HG03066 (cell line): ENCODE measurements at regions not wholly inside any gene's neighbourhood (a gene's known extent, or its start where the extent isn't known, plus 50 kb on each side); places are given as distances from the start of the nearest gene placed in this dataset.
"Not testable (repeated sequence)": the region's sequence is repeated elsewhere in the genome, so short reads cannot be mapped to it uniquely, and the experiment has no call there.

ENCODE experiments used
- ATAC-seq: cut with Tn5 transposase; IDR thresholded peaks from one replicate; pipeline ENCODE4 v1.9.1; 2021; ENCODE audit warnings: low read depth; ENCODE audit not compliant: unreplicated experiment

DNA sequence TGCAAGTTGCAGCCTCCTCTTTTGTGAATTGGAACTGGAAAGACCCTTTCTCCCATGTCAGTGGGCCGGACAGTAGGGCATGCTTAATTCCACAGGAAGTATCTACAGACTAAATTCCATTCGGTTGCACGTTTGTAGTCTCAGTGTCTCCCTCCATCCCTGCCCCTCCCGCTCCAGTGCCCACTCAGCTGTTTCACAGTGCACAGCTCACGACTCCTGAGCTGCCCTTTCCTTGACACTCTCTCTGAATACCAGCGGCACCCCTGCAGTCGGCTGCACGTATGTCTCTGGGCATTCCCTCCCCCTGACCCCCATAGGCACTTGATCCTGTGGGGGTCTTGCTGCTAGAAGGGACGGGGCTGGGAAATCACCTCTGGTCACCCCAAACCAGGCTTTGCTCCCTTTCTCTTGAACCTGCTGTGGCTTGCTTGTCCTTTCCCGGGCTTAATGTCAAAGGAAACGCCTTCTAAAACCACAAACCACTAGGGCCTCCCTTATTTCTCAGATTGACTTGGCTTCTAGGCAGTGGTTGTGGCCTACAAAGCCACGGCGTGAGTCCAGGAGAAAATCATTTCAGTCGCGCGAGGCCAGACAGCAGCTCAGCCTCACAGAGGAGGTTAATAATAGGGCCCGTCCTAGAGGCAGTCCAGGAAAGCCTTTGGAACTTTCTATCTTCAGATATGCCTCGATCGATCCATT is 365.3 kb upstream of the PROX1 start:
- no peak for ATAC-seq

DNA sequence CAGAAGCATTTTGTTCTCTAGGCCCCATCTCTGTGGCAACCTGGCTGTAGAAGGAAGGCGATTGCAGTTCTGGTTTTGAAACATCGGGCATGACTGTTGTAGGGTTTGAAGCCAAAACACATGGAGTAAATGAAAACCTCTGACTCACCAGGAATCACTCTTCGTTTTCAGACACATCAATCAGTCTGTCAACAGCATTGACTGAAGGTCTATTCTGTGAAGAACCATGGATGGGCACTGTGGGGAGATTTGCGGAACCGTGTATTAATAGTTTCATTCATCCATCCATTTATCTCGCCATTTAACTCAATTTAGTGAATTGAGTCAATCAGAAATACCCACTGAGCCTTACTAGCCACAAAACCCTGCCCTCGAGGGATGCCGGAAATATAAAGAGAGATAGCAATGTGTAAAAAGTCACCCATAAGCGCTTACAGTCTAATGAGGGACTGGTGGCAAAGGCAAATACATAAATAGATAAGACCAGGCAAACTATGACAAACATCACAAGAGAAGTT is 364.6 kb upstream of the PROX1 start:
- no peak for ATAC-seq

DNA sequence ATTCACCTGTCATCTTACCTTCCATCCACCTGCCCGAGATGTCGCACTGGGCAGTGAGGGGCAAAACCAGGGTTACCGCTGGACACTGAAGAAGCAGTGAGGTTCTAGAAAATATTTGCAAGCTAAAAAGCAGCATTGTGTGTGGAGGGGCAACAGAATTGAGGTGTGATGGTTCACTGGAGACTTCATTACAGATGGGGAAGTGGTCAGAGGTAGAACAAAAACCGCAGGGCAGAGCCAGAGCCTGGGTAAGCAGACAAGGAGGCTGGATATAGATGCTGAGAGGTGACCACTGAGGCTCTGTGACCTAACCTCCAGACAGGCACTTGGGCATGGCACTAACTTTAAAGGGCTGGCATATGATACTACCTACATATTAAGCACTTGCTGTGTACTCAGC is 363.9 kb upstream of the PROX1 start:
- no peak for ATAC-seq

DNA sequence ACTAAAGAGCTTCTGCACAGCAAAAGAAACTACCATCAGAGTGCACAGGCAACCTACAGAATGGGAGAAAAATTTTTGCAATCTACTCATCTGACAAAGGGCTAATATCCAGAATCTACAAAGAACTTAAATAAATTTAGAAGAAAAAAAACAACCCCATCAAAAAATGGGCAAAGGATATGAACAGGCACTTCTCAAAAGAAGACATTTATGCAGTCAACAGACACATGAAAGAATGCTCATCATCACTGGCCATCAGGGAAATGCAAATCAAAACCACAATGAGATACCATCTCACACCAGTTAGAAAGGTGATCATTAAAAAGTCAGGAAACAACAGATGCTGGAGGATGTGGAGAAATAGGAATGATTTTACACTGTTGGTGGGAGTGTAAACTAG is 351.0 kb upstream of the PROX1 start:
- ATAC-seq = not testable (repeated sequence)

DNA sequence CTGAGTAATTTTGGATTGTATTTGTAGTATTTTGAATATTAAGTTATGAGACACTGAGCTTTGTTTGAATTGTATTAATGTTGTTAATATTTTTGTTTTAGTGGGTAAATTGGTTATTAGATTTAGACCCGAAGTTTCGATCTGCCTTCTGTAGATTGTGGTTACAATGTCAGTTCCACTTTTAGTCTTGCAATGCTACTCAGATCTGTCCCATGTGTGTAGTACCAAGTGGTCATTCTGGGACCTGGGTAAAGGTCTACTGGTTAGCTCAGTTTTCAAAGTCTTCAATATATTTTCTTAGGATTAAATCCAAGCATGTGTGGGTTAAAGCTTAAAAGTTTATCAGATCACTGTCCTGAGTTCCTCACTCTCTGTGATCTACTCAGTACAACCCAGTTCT is 346.5 kb upstream of the PROX1 start:
- no peak for ATAC-seq

DNA sequence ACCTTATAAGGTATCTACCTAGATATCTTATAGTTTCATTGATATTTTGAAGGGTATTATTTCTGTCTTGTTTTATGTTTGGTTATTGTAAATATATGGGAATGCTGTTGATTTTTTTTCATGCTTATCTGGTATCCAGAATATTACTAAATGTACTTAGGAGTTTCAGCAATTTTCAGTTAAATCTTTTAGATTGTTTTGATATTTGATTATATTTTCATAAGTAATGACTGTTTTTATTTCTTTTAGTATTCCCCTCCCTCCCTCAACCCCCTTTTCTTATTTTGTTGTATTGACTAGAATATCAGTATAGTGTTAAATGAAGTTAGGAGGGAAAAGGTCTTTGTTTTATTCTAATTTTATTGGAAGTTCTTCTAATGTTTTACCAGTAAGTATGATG is 344.4 kb upstream of the PROX1 start:
- ATAC-seq = no peak

DNA sequence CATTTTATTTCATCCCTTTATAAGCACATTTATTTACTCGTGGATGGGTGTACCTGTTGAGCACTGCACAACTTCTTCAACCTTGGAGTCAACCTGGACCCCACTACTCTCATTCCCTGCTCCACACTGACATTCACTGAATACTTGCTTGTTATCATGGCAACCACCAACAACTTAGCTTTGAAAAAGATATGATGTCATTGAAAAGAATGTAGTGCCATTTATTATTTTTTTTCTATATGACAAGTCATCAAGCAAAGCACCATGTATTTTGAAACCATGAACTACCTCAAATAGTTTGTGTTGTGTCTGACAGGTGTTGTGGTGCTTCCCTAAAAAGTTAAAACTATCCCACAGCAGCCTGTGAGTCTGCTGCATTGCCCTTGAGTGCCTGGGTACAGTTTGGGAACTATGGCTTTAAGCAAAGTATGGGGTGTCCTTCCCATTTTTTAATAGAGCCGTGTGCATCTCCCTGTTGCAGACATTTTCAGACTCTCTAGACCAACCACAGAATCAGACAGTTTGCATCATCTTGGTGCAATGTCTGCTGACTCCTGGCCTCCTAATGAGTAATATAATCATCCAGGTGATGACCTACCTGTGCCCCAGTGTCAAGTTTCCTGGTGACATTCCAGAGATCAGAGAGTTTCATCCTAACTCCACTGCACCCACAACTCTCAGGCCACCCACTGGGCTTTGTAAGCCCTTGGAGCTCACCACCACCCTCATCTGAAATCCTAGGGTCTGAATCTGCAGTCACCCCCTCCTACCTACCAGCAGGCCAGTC is 339.7 kb upstream of the PROX1 start:
- no peak for ATAC-seq

DNA sequence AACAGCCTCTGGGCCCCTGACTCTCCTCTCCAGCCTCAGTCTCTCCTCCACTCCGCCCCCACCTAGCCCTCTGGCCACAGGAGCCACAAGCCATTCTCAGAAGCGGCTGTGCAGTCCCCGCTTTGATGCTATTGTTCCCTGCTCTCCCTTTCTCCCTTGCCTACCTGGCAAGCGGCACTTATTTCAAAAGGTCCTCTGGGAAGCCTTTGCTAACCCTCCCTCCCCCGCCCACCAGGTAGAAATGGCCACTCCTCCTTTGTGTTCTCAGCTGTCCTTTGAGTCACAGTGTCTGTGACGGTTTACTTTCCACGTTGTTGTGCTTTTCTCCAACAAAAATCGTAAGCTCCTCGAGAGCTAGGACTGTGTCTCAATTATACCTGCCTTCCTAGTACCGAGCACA is 338.4 kb upstream of the PROX1 start:
- ATAC-seq = no peak

DNA sequence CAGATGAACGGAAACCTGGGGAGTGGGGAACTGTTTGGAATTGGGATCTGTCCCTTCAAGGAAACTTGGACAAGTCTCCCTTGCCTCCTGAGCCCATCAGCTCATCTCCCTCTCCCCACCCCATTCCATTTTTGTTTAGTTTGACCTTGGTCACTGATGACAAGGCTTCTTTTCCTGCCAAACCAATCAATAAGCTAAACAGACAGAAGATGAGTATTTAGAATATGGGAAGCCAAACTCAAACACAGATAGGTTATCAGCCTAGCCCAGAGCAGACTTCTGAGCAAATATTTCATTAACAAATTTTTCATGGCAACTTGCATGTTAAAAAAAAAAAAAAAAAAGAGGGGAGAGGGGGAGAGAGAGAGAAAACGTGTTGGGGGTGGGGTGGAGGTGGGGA is 337.2 kb upstream of the PROX1 start:
- no peak for ATAC-seq

DNA sequence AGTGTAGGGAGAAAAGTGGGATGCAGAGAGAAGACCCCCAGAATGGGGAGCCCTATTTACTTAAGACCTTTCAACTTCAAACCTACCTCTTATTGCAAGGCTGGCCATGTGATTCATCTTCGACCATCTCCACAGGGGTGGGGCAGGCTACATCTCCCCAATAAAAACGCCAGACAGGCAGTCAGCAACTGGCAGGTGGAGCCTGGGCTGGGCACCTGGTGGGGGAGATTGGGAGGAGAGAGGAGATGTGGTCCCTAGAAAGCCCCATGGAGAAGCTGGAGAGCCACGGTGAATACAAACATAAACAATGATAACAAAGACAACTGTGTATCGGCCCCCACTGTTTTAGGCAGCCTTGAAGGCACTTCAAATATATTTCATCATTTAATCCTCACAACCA is 336.7 kb upstream of the PROX1 start:
- no peak for ATAC-seq

DNA sequence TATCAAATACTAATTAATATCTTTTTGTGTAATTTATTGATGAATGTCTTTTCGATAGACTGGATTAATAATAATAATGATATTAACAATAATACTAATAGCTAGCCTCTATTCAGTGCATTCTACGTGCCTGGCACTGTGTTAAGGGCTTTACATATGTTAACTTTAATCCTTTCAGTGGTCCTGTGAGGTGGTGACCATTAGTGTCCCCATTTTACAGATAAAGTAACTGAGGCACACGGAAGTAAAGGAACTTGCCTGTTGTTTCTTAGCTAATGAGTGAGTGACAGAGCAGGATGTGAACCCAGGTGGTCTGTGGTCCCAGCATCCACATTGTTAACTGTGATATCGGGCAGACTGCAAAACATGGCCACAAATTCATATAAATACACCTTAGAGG is 335.7 kb upstream of the PROX1 start:
- no peak for ATAC-seq

DNA sequence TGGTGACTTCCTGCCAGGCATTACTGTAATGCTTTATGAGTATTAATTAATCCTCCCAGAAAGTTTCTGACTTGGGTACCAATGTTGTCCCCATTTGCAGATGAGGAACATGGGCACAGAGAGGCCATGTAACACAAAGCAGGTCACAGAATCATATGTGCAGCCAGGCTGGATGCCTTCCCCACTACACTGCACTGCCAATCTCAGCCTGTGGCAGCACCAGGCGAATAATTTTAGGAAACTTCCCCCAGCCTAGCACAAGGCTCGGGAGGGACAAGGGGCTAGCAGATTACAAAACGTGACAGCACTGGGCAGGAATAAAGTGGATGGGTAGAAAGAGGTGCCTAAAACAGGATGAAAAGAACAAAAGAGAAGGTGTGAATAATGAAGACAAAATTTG is 331.7 kb upstream of the PROX1 start:
- ATAC-seq = no peak

DNA sequence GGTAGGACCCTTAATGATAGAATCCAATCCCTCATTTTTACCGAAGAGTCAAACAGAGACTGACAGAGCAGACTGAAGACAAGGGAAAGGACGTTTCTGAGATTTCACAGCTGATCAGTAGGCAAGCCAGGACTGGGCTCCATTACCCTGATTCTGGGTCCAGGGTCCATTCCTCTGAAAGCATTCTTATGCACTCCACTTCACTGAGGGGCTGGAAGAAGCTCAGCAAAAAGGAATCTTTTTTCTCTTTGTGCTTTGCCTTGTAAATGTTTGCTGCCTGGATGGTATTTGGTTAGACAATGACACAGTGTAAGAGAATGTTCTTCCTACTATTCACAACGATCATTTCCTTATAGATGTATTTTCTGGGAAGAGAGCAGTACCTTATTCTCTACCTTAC is 331.3 kb upstream of the PROX1 start:
- ATAC-seq = no peak

DNA sequence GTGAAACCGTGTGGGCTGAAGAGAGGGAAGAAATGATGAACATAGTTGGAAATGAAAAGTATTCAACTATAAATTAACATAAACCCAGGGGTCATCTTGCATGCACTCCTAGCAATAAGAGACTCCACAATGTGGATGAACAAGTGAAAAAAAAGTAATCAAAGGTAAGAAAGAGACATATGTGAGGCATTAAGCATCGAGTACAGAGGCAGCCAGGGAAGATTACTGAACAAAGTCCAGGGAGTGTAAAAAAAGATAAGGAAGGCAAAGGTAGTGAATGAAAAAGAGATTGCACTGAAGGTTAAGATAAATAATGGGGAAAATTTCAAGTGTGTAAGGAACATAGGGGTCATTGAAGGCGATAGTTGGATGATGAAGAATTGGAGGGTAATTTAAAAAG is 330.8 kb upstream of the PROX1 start:
- ATAC-seq = no peak

DNA sequence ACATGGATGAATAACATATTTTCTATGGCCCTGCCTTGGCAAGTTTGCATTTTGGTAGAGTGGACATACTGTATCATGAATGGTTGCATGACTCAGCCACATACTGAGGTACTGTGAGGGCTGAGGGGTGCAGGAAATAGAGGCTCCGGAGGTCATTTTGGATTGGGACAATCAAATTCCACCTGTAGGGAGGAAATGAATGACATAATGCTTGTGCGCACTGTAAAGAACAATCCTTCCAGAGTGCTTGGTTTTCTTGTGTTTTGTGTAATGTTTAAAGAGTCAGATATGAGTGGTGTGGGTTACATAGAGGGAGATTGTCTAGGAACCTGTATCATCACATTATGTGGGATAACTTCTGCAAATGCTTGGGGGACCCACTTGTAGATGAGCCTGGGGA is 329.9 kb upstream of the PROX1 start:
- ATAC-seq = no peak

DNA sequence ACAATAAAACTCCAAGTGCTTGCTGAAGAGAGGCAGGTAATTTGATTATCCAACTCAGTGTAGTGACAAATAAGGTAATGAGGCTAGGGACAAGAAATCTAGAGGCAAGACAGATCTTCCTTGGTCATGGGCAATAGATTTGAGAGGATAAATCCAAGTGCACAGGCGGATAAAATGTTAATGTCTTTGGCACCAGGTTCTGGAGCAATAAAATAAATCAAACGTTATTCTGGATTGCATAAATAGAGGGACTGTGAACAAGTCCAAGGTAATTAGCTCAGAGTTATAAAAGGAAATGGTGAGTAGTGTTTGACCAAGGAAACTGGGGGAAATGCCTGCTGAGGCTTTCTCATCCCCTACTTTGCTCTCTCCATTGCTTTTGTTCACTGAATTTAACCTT is 329.3 kb upstream of the PROX1 start:
- ATAC-seq = no peak

DNA sequence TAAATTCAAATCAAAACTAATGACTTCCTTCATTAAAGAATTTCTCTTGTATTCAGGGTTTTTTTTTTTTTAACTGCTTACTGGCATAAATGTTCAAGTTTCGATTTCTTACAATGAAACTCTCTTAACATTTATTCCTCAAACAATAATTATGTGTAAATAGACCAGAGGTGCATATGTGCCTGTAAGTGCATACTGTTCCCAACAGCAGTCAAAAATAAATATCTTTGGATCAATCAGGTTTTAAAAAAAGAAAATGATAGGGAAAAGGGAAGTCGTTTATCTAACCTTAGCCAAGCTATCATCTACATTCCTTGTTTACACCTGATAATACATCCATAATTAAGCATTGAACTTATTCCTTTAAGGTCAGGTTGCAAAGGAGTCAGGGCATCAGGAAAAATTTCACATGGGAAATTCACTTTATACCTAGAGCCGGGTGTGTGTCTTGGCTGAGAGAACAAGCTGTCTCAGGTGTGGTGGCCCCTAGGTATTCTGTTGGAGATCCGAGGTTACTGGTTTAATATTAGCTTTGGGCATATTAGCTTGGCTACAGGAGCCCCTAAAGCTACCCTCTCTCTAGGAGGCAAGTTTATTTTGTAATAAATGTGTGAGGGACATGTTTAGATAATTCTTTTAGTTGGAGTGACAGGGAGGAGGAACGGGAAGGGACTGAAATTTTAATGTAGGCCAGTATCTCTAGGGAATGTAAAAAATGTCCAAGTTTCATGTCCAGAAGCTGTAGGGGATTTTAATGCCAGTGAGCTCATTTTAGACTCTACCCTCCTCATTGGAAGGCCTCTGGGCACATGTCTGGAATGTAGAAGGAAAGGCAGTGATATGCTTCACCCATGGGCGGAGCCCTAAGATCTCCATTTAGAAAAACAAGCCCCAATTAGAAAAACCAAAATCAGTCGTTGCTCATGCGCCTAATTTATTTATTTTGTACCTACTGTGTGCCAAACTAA is 327.9 kb upstream of the PROX1 start:
- ATAC-seq = no peak

DNA sequence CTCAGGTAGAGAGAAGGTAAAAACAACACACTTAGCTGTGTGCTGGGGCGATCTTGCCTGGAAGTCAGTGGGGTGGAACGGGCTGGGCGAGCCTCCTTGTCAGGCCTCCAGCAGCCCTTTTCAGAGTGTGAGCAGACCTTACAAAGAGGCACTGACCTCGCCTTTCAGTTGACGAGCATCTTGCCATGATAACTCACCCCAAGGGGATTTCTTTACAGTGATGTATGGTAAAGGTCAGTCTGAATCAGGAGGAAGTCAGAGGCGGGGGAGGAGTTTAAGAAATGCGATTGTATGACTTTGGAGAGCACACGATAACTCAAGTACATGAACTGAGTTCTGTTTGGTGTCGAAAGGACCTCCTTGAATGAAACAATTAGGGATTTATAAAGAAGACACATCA is 326.5 kb upstream of the PROX1 start:
- ATAC-seq = no peak

DNA sequence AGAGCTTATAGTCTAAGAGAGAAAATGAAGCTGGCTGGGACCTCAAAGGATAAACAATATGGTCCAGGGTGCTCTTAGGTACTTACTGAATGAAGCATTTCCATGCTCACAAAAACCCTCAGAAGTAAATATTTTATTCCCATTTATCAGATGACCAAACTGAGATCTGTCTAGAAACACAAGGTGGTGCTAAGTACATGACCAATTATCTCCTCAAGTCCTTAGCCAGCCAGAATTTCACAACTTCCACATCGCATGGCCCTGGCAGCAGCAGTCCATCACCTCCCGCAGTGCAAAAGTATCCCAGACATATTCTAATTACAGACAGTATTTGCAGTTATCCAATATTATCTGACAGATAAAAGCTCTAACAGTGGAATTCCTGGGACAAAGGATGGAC is 321.7 kb upstream of the PROX1 start:
- no peak for ATAC-seq

DNA sequence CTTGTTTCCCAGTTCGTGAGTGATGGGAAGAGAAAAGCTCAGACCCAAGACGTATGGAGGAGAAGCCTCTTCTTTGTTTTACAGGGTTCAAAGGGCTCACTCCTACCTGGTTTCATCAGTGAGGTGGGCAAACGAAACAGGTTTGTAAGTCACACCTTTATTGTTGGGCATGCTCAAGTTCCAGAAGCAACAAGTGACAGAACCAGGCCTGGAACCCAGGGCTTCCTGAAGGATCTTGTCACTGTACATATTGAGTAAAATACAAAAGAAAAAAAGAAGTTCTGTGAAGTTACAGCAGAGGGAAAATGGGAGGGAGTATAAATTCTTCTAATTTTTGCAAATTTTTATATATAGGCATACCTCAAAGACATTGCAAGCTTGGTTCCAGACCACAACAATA is 320.9 kb upstream of the PROX1 start:
- no peak for ATAC-seq

DNA sequence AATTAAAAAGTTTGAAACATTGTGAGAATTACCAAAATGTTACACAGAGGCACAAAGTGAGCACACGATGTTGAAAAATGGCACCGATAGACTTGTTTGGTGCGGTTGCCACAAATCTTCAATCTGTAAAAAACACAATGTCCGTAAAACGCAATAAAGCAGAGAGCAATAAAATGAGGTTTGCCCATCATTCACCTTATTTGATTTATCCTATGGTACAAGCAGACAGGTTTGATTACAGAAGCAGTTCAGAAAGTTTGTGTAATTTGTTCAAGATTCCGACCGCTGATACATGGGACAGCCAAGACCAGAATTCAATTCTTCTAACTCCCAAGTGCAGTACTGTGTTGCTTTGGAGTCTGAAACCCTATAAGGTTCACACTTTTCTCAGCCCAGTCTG is 318.3 kb upstream of the PROX1 start:
- ATAC-seq = no peak
